HG03378 (cell line): ENCODE measurements at regions not wholly inside any gene's neighbourhood (a gene's known extent, or its start where the extent isn't known, plus 50 kb on each side); places are given as distances from the start of the nearest gene placed in this dataset.

Source experiments
- ATAC-seq: cut with Tn5 transposase; IDR thresholded peaks from one replicate; pipeline ENCODE4 v1.9.1; 2021; ENCODE audit warnings: mild to moderate bottlenecking, moderate library complexity; ENCODE audit not compliant: unreplicated experiment

GRCh38 chr3:117117188-117117936, 407.8 kb downstream of the TUSC7 start:
- no peak for ATAC-seq

- no peak for ATAC-seq
These were observed 409.0 kb downstream of the TUSC7 start for GRCh38 chr3:117118604-117119003.

GRCh38 chr3:117120014-117120413, 410.4 kb downstream of the TUSC7 start:
- no peak for ATAC-seq

- no peak for ATAC-seq
These were observed 413.0 kb downstream of the TUSC7 start for GRCh38 chr3:117122609-117123008.

GRCh38 chr3:117126460-117126859, 416.9 kb downstream of the TUSC7 start:
- no peak for ATAC-seq

GRCh38 chr3:117126946-117127546, 417.5 kb downstream of the TUSC7 start:
- ATAC-seq, result no peak

GRCh38 chr3:117128133-117128532, 418.6 kb downstream of the TUSC7 start:
- no peak for ATAC-seq

- no peak for ATAC-seq
These were observed 419.3 kb downstream of the TUSC7 start for GRCh38 chr3:117128872-117129271.

- no peak for ATAC-seq
These were observed 419.9 kb downstream of the TUSC7 start for GRCh38 chr3:117129516-117129915.

- ATAC-seq, result no peak
These were observed 420.6 kb downstream of the TUSC7 start for GRCh38 chr3:117130222-117130621.

- no peak for ATAC-seq
These were observed 421.7 kb downstream of the TUSC7 start for GRCh38 chr3:117131259-117131658.

- ATAC-seq, result no peak
These were observed 423.5 kb downstream of the TUSC7 start for GRCh38 chr3:117133066-117133465.

- no peak for ATAC-seq
These were observed 425.6 kb downstream of the TUSC7 start for GRCh38 chr3:117135207-117135606.

- no peak for ATAC-seq
These were observed 426.4 kb downstream of the TUSC7 start for GRCh38 chr3:117136003-117136402.

GRCh38 chr3:117137065-117137464, 427.5 kb downstream of the TUSC7 start:
- no peak for ATAC-seq

- no peak for ATAC-seq
These were observed 430.1 kb downstream of the TUSC7 start for GRCh38 chr3:117139681-117140080.

GRCh38 chr3:117141812-117142211, 432.2 kb downstream of the TUSC7 start:
- no peak for ATAC-seq

GRCh38 chr3:117144853-117145252, 435.3 kb downstream of the TUSC7 start:
- no peak for ATAC-seq

- no peak for ATAC-seq
These were observed 436.1 kb downstream of the TUSC7 start for GRCh38 chr3:117145677-117146076.

GRCh38 chr3:117146571-117146970, 437.0 kb downstream of the TUSC7 start:
- ATAC-seq, result no peak

GRCh38 chr3:117149584-117149983, 440.0 kb downstream of the TUSC7 start:
- ATAC-seq, result no peak

GRCh38 chr3:117150628-117151027, 441.0 kb downstream of the TUSC7 start:
- no peak for ATAC-seq

- ATAC-seq, result no peak
These were observed 450.6 kb downstream of the TUSC7 start for GRCh38 chr3:117160176-117160575.
